WI38 (cell line): ENCODE measurements at regions not wholly inside any gene's neighbourhood (a gene's known extent, or its start where the extent isn't known, plus 50 kb on each side); places are given as distances from the start of the nearest gene placed in this dataset.

Experiments used
- H3K4me3 ChIP-seq: 2 replicates; pipeline ENCODE4 v1.5.1; 2011; ENCODE audit warnings: low read depth, mild to moderate bottlenecking, control low read depth, low read length
- CTCF ChIP-seq: IDR thresholded peaks from 2 replicates; pipeline ENCODE4 v1.5.1; 2012; ENCODE audit warnings: low read depth, mild to moderate bottlenecking, control low read depth, low read length

GRCh38 chr5:2550509-2550908 lies 201.0 kb downstream of the IRX2 start:
- no peak overlapping the region for H3K4me3 ChIP-seq
- no peak for TF ChIP-seq CTCF

- no peak for TF ChIP-seq CTCF
- no peak overlapping the region for H3K4me3 ChIP-seq
These were observed 201.6 kb downstream of the IRX2 start for GRCh38 chr5:2549900-2550299.

GRCh38 chr5:2549354-2549753 lies 202.1 kb downstream of the IRX2 start:
- no peak overlapping the region for H3K4me3 ChIP-seq
- no peak for TF ChIP-seq CTCF

GRCh38 chr5:2546938-2547337 lies 204.5 kb downstream of the IRX2 start:
- TF ChIP-seq CTCF: no peak
- no peak overlapping the region for H3K4me3 ChIP-seq

- no peak for TF ChIP-seq CTCF
- no peak overlapping the region for H3K4me3 ChIP-seq
These were observed 207.5 kb downstream of the IRX2 start for GRCh38 chr5:2544003-2544402.

GRCh38 chr5:2542821-2543220 lies 208.7 kb downstream of the IRX2 start:
- H3K4me3 ChIP-seq: no peak overlapping the region
- TF ChIP-seq CTCF: no peak

GRCh38 chr5:2542026-2542425 lies 209.5 kb downstream of the IRX2 start:
- H3K4me3 ChIP-seq: no peak overlapping the region
- TF ChIP-seq CTCF: no peak
